Vagina (tissue), 2 donors: ENCODE measurements at regions not wholly inside any gene's neighbourhood (a gene's known extent, or its start where the extent isn't known, plus 50 kb on each side); places are given as distances from the start of the nearest gene placed in this dataset.

Experiments
- DNase-seq, 2 donors: peaks; one replicate each; pipeline ENCODE4 v3.0.0-alpha.2; 2017; ENCODE audit errors: extremely low spot score in 2 of 2
- H3K27ac ChIP-seq: fragments of 200-600 bp; sonication (generic); one replicate; pipeline ENCODE4 v1.5.1; 2019
- H3K27me3 ChIP-seq: fragments of 200-600 bp; sonication (generic); one replicate; pipeline ENCODE4 v1.5.1; 2019
- H3K36me3 ChIP-seq, 2 donors: fragments of 200-600 bp; sonication (generic); one replicate each; pipeline ENCODE4 v1.5.1; 2017 to 2019
- H3K4me1 ChIP-seq: fragments of 200-600 bp; sonication (generic); one replicate; pipeline ENCODE4 v1.5.1; 2019
- H3K4me3 ChIP-seq, 2 donors: fragments of 200-600 bp; sonication (generic); 1 replicate in 1 of 2; 2 replicates in 1 of 2; pipeline ENCODE4 v1.5.1; 2016 to 2019
- H3K9me3 ChIP-seq: fragments of 200-600 bp; sonication (generic); one replicate; pipeline ENCODE4 v1.5.1; 2019
- CTCF ChIP-seq, 3 experiments: fragments of 450-650 bp in 2 of 3; fragments of 200-600 bp in 1 of 3; sonication (generic) in 1 of 3; IDR thresholded peaks; one replicate each; pipeline ENCODE4 v1.5.1; 2017 to 2019; ENCODE audit warnings: antibody characterized with exemption in 3 of 3, mild to moderate bottlenecking in 2 of 3, moderate library complexity in 2 of 3
- POLR2A ChIP-seq, 2 donors: fragments of 450-650 bp; IDR thresholded peaks; one replicate each; pipeline ENCODE4 v1.6.1; 2017; ENCODE audit warnings: antibody characterized with exemption in 2 of 2, mild to moderate bottlenecking in 2 of 2, moderate library complexity in 2 of 2
- POLR2AphosphoS5 ChIP-seq, 2 donors: sonication (generic); formaldehyde crosslinking; IDR thresholded peaks; one replicate each; pipeline ENCODE4 v1.9.0; 2017; ENCODE audit warnings: antibody characterized with exemption in 2 of 2, mild to moderate bottlenecking in 2 of 2, low read depth in 1 of 2; ENCODE audit not compliant: insufficient read depth in 1 of 2
- intact Hi-C: fragments of 100-400 bp; cut with DNase I; formaldehyde crosslinking; loops from one replicate; pipeline ENCODE4 v1.15.1; 2023

- intact Hi-C loops, result no loop called here
- Histone ChIP-seq H3K4me3 (no peak overlapping the region), H3K27ac (no peak overlapping the region), H3K36me3 (no peaks in the 10 kb centered on the region), H3K4me1 (no peaks in the 10 kb centered on the region), H3K9me3 (no peaks in the 10 kb centered on the region), H3K27me3 (no peaks in the 10 kb centered on the region)
- TF ChIP-seq CTCF (IDR thresholded peaks at IDR 0.05) (no peak), POLR2A (IDR thresholded peaks at IDR 0.05) (no peak), POLR2AphosphoS5 (IDR thresholded peaks at IDR 0.05; ENCODE audit: insufficient read depth in 1 of 2, low read depth in 1 of 2) (no peak)
- no peak for DNase-seq
Measured at GRCh38 chr11:15758857-15759465, 597.4 kb downstream of the SOX6 start.

- DNase-seq, result no peak
Measured at GRCh38 chr11:15761235-15761634, 595.1 kb downstream of the SOX6 start.

GRCh38 chr11:15764326-15764725 lies 592.0 kb downstream of the SOX6 start:
- DNase-seq, result no peak
- intact Hi-C loops, result no loop called here
- Histone ChIP-seq H3K27me3 (no peaks in the 10 kb centered on the region), H3K9me3 (no peaks in the 10 kb centered on the region), H3K4me3 (no peak overlapping the region), H3K36me3 (no peaks in the 10 kb centered on the region), H3K4me1 (no peaks in the 10 kb centered on the region), H3K27ac (no peak overlapping the region)
- no peak for TF ChIP-seq CTCF (IDR thresholded peaks at IDR 0.05)
- no peak for TF ChIP-seq POLR2AphosphoS5 (IDR thresholded peaks at IDR 0.05; ENCODE audit: insufficient read depth in 1 of 2, low read depth in 1 of 2)
- TF ChIP-seq POLR2A (IDR thresholded peaks at IDR 0.05), result no peak

More at GRCh38 chr11:15761235-15761634, 595.1 kb downstream of the SOX6 start:
- TF ChIP-seq CTCF (IDR thresholded peaks at IDR 0.05) (no peak), POLR2AphosphoS5 (IDR thresholded peaks at IDR 0.05; ENCODE audit: insufficient read depth in 1 of 2, low read depth in 1 of 2) (no peak), POLR2A (IDR thresholded peaks at IDR 0.05) (no peak)
- no peak overlapping the region for H3K4me3 ChIP-seq
- no peak overlapping the region for H3K27ac ChIP-seq
- intact Hi-C loops, result no loop called here
- H3K4me1 ChIP-seq, result no peaks in the 10 kb centered on the region
- no peaks in the 10 kb centered on the region for H3K9me3 ChIP-seq
- H3K27me3 ChIP-seq, result no peaks in the 10 kb centered on the region
- H3K36me3 ChIP-seq, result no peaks in the 10 kb centered on the region

- Histone ChIP-seq H3K9me3 (no peaks in the 10 kb centered on the region), H3K27ac (no peak overlapping the region), H3K4me1 (no peaks in the 10 kb centered on the region), H3K27me3 (no peaks in the 10 kb centered on the region), H3K4me3 (no peak overlapping the region), H3K36me3 (no peaks in the 10 kb centered on the region)
- DNase-seq, result no peak
- TF ChIP-seq POLR2A (IDR thresholded peaks at IDR 0.05) (no peak), POLR2AphosphoS5 (IDR thresholded peaks at IDR 0.05; ENCODE audit: insufficient read depth in 1 of 2, low read depth in 1 of 2) (no peak), CTCF (IDR thresholded peaks at IDR 0.05) (no peak)
- intact Hi-C loops, result no loop called here
Measured at GRCh38 chr11:15764948-15765347, 591.4 kb downstream of the SOX6 start.

- no peak for DNase-seq
- Histone ChIP-seq H3K36me3 (no peaks in the 10 kb centered on the region), H3K9me3 (no peaks in the 10 kb centered on the region), H3K4me1 (no peaks in the 10 kb centered on the region), H3K27me3 (no peaks in the 10 kb centered on the region), H3K4me3 (no peak overlapping the region), H3K27ac (no peak overlapping the region)
- intact Hi-C loops, result no loop called here
- TF ChIP-seq POLR2A (IDR thresholded peaks at IDR 0.05), result no peak
- no peak for TF ChIP-seq CTCF (IDR thresholded peaks at IDR 0.05)
- no peak for TF ChIP-seq POLR2AphosphoS5 (IDR thresholded peaks at IDR 0.05; ENCODE audit: insufficient read depth in 1 of 2, low read depth in 1 of 2)
Measured at GRCh38 chr11:15765530-15765929, 590.8 kb downstream of the SOX6 start.
